ENCODE measurements at regions not wholly inside any gene's neighbourhood (a gene's known extent, or its start where the extent isn't known, plus 50 kb on each side); places are given as distances from the start of the nearest gene placed in this dataset.

DNA sequence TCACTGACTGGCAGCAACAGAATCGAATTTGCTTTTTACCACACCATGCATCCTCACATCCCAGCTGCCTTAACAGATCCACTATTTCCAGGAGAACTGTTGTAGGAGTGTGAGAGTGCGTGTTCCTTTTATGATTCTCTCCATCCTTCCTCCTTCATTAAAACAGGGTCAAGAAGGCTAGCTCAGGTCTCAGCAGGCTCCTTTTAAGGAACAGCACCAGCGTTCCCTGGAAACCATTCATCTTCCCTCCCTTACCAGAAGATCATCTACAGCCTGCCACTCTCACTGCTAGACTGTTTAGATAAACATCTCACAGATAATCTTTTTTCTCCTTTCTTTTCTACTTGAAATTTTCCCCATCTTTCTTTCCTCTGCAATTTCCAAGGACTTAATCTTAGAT, 1531.9 kb upstream of the CDH8 start:
- ATAC-seq (ENCODE audit: low read depth) = no peak
- DNase-seq = no peak
- no peak overlapping the region for H3K27ac Mint-ChIP-seq
- H3K9me3 Mint-ChIP-seq = peaks cover 9% of the 10 kb centered on the region
- no peaks in the 10 kb centered on the region for H3K4me1 Mint-ChIP-seq
- no peaks in the 10 kb centered on the region for H3K36me3 Mint-ChIP-seq
- H3K4me3 Mint-ChIP-seq = no peak overlapping the region
- POLR2A ChIA-PET = no interaction called here
- no peaks in the 10 kb centered on the region for H3K27me3 Mint-ChIP-seq

DNA sequence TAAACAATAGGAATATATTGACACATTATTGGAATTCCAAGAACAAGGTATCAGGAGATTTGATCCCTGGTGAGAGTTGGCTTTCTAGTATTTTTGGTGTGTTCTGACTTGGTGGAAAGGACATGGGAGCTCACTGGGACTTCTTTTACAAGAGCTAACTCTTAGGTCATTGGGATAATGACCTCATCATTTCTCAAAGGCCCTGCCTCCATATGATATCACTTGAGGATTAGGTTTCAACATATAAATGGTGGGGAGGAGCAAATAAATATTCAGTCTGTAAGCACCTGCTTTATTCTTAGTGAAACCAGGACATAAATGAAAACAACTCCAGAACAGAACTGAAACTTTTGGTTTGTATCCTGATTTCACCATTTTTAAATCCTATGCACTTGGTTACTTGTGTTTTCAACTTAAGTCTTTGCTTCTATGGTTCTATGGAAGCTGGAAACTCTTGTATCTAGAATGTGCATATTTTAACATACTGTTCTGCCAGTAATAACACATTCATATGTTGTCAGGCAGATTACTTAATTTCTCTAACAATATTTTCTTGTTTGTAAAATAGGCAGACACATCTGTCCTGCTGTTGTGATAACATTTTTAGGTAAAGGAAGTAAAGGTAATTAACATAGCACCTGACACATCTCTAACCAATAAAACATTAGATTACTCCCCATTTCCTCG, 1527.7 kb upstream of the CDH8 start:
- POLR2A ChIA-PET = no interaction called here
- no peak for DNase-seq
- no peak overlapping the region for H3K27ac Mint-ChIP-seq
- H3K4me1 Mint-ChIP-seq = no peaks in the 10 kb centered on the region
- peaks cover 12% of the 10 kb centered on the region for H3K9me3 Mint-ChIP-seq
- ATAC-seq (ENCODE audit: low read depth) = no peak
- H3K4me3 Mint-ChIP-seq = no peak overlapping the region
- H3K27me3 Mint-ChIP-seq = no peaks in the 10 kb centered on the region
- H3K36me3 Mint-ChIP-seq = no peaks in the 10 kb centered on the region

DNA sequence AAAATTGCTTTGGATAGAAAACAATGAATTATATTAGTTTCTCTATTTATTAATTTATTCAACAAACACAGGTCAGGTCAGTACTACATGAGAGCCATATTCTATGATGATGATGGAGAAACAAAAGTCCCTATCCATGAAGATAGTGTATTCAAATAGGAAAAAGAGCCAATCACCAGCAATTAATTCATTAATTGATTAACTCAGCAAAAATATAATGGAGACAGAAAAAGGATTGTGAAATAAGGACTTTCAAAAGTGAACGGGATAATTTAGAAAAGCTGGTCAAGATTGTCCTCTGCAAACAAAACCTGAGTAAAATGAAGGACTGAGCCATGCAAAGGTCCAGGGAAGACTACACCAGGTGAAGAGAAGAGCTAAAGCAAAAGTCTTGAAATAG, 1517.7 kb upstream of the CDH8 start:
- Mint-ChIP-seq H3K27ac (no peak overlapping the region), H3K4me3 (no peak overlapping the region), H3K4me1 (no peaks in the 10 kb centered on the region), H3K36me3 (no peaks in the 10 kb centered on the region), H3K9me3 (peaks cover 6% of the 10 kb centered on the region), H3K27me3 (no peaks in the 10 kb centered on the region)
- DNase-seq (no peak), ATAC-seq (ENCODE audit: low read depth) (no peak)
- POLR2A ChIA-PET = no interaction called here

DNA sequence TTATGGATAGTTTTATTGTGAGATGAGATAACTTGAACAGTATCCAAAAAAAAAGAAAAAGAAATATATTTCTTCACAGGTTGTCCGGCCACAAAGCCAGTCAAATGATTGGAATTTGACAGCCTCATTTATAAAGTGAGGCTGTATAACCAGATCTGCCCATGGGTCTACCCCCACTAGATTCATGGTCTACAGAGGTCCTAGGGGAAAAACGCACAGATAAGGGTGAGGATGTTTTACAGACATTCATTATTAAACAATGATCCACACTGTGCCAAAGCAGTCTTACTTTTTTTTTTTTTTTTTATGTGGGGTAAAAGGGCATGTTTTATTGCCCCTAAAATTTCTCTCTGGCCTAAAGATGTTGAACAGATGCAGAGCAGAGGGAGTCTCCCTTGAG, 1503.0 kb upstream of the CDH8 start:
- POLR2A ChIA-PET = no interaction called here
- DNase-seq (no peak), ATAC-seq (ENCODE audit: low read depth) (no peak)
- no peaks in the 10 kb centered on the region for H3K9me3 Mint-ChIP-seq
- H3K27me3 Mint-ChIP-seq = no peaks in the 10 kb centered on the region
- no peak overlapping the region for H3K27ac Mint-ChIP-seq
- no peak overlapping the region for H3K4me3 Mint-ChIP-seq
- H3K36me3 Mint-ChIP-seq = no peaks in the 10 kb centered on the region
- no peaks in the 10 kb centered on the region for H3K4me1 Mint-ChIP-seq

DNA sequence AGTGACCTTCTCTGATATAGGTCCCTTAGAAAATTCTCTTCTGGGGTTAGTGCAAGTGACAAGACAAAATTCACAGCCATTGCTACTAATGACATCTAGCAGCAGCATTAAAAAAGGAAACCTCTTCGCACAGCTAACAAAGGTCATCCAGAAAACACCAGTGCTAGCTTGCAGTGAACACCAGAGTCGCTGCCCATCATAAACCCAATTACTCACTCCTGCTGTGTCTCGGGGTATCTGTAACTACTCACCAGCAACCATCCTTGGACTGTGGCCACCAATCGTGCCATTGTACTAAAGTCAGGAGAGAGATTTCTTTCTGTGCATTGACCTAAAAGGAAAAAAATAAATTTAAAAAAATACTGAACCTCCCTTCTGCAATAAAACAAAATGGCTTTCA, 1494.7 kb upstream of the CDH8 start:
- Mint-ChIP-seq H3K36me3 (no peaks in the 10 kb centered on the region), H3K27ac (no peak overlapping the region), H3K27me3 (no peaks in the 10 kb centered on the region), H3K4me1 (no peaks in the 10 kb centered on the region), H3K4me3 (no peak overlapping the region), H3K9me3 (peaks cover 13% of the 10 kb centered on the region)
- no peak for DNase-seq
- ATAC-seq (ENCODE audit: low read depth) = no peak
- POLR2A ChIA-PET = no interaction called here

DNA sequence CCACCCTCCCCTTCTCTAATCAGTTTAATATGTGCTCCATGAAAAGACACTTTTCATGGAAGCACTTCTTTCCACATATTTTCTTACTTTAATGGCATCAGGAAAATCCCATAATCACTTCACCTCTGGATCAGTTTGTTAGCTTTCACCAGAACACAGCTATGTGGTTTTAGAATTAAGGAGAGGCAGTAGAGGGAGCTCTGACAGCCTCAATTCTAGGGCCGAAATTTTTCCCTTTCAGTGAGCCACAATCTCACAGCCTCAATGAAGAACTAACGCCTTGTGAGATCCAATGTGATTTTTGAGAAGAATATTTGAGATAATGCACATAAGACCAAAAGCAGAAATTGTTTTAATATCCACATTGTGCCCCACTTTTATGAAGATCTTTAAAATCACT, 1494.0 kb upstream of the CDH8 start:
- Mint-ChIP-seq H3K27me3 (no peaks in the 10 kb centered on the region), H3K9me3 (peaks cover 13% of the 10 kb centered on the region), H3K36me3 (no peaks in the 10 kb centered on the region), H3K4me3 (no peak overlapping the region), H3K4me1 (no peaks in the 10 kb centered on the region), H3K27ac (no peak overlapping the region)
- DNase-seq = no peak
- ATAC-seq (ENCODE audit: low read depth) = no peak
- POLR2A ChIA-PET = no interaction called here

DNA sequence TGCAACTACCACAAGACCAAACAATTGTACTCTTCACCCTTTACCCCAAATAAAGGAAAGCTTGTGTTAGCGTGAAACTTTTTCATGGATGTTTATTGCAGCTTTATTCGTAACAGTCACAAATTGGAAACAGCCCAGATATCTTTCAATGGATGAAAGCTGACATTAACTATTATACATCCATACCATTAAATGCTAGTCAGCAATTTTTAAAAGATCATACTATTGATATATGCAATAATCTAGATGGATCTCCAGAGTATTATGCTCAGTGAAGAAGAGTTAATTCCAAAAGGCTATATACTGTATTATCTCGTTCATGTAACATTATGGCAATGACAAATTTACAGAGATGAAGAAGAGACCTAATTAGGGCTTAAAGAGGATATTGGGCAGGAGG, 1491.2 kb upstream of the CDH8 start:
- POLR2A ChIA-PET = no interaction called here
- H3K27me3 Mint-ChIP-seq = no peaks in the 10 kb centered on the region
- H3K27ac Mint-ChIP-seq = no peak overlapping the region
- no peak for ATAC-seq (ENCODE audit: low read depth)
- H3K4me3 Mint-ChIP-seq = no peak overlapping the region
- H3K4me1 Mint-ChIP-seq = no peaks in the 10 kb centered on the region
- no peaks in the 10 kb centered on the region for H3K36me3 Mint-ChIP-seq
- DNase-seq = no peak
- H3K9me3 Mint-ChIP-seq = peaks cover 13% of the 10 kb centered on the region

DNA sequence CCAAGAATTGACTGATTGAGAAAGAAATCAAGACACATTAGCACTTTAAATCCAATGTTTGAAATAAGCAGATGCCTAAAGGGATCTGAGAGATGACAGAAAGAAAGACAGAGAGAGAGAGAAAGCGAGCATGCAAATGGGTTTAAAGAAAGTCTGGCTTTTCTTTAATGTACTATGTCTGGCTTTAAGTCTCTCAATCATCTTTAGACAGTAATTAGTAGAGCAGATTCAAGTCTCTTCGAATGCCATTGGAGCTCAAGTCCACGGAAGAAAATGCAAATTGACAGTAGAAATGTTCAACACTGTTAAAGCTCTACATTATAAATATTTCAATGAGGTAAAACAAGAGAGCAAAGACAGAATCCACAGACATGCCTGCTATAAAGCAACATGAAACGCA, 1480.2 kb upstream of the CDH8 start:
- Mint-ChIP-seq H3K4me1 (no peaks in the 10 kb centered on the region), H3K9me3 (peaks cover 2% of the 10 kb centered on the region), H3K27ac (no peak overlapping the region), H3K4me3 (no peak overlapping the region), H3K27me3 (no peaks in the 10 kb centered on the region), H3K36me3 (no peaks in the 10 kb centered on the region)
- DNase-seq (no peak), ATAC-seq (ENCODE audit: low read depth) (no peak)
- POLR2A ChIA-PET = no interaction called here

DNA sequence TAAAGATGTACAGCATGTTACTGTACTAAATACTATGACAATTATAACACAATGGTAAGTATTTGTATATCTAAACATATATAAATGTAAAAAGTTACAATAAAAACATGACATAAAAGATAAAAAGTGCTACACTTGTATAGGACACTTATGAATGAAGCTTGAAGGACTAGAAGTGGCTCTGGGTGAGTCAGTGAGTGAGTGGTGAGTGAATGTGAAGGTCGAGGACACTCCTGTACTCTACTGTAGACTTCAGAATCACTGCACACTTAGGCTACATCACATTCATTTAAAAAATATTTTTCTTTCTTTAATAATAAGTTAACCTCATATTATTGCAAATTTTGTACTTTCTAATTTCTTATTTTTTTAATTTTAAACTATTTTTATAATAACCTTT, 1476.7 kb upstream of the CDH8 start:
- Mint-ChIP-seq H3K27ac (no peak overlapping the region), H3K27me3 (no peaks in the 10 kb centered on the region), H3K36me3 (no peaks in the 10 kb centered on the region), H3K4me1 (no peaks in the 10 kb centered on the region), H3K9me3 (peaks cover 6% of the 10 kb centered on the region), H3K4me3 (no peak overlapping the region)
- DNase-seq (no peak), ATAC-seq (ENCODE audit: low read depth) (no peak)
- POLR2A ChIA-PET = no interaction called here

DNA sequence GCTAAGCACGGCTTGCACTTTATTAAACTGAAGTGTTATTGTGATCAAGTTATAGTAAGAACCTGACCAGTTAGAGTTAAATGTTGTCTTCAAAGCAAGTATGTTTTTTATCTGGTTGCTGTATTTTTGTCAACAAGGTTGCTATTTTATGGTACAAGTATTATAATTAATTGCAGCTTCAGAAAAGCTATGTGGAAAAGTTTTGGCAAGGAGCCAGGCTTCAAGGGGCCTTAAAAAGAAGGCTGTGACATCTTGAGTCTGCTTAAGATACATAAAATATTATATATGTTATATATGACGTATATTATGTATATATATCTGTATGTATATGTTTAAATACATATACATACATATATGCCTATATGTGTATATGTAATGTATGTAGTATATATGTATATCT, 1461.2 kb upstream of the CDH8 start:
- H3K36me3 Mint-ChIP-seq = no peaks in the 10 kb centered on the region
- ATAC-seq (ENCODE audit: low read depth) = no peak
- H3K9me3 Mint-ChIP-seq = peaks cover 2% of the 10 kb centered on the region
- H3K27me3 Mint-ChIP-seq = no peaks in the 10 kb centered on the region
- no peak overlapping the region for H3K27ac Mint-ChIP-seq
- no peak overlapping the region for H3K4me3 Mint-ChIP-seq
- H3K4me1 Mint-ChIP-seq = no peaks in the 10 kb centered on the region
- no peak for DNase-seq
- POLR2A ChIA-PET = no interaction called here

DNA sequence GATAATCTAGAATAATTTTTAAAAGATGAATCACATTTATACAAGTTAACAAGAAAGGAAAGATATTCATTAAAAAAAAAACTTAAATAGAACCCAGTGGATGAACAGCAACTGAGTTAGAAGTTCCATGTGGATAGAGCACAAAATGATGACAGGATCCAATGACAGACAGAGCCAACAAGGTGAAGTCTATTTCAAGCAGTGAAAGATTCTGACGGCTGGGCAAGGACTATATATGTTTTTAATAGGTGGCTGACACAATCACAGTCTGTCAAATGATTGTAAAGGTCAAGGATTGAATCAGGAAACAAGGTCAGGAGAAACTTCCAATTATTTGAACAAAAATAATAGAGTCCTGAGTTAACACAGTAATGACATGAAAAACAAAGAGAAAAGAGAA, 1460.0 kb upstream of the CDH8 start:
- no peaks in the 10 kb centered on the region for H3K36me3 Mint-ChIP-seq
- no peak overlapping the region for H3K27ac Mint-ChIP-seq
- no peak overlapping the region for H3K4me3 Mint-ChIP-seq
- no peaks in the 10 kb centered on the region for H3K27me3 Mint-ChIP-seq
- ATAC-seq (ENCODE audit: low read depth) (no peak), DNase-seq (no peak)
- POLR2A ChIA-PET = interaction anchor here (0.7 kb wide), 1 partner anchor 102 kb away, joined by 3 read pairs; no protein-coding TSS in a partner anchor
- H3K9me3 Mint-ChIP-seq = peaks cover under 1% of the 10 kb centered on the region
- H3K4me1 Mint-ChIP-seq = no peaks in the 10 kb centered on the region

DNA sequence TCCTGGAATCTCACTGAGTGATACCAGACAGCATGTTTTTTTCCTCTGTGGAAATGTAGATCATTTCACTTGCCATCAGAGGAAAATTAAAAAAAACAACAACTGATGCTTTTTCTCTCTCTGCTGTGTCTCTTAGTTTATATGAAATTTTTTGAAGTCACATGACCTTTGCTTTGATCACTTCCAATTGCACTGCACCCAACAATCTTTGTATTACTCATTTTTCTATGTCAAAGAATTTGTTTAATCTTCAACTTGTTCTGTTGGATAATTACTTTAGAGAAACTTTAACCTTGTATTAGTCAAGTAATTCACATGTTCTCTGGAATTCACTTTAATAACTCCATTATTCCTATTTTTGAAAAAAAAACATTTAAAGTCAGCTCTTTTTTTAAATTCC, 1452.7 kb upstream of the CDH8 start:
- no peaks in the 10 kb centered on the region for H3K27me3 Mint-ChIP-seq
- DNase-seq (no peak), ATAC-seq (ENCODE audit: low read depth) (no peak)
- H3K27ac Mint-ChIP-seq = no peak overlapping the region
- H3K9me3 Mint-ChIP-seq = peaks cover 6% of the 10 kb centered on the region
- H3K4me1 Mint-ChIP-seq = no peaks in the 10 kb centered on the region
- no peaks in the 10 kb centered on the region for H3K36me3 Mint-ChIP-seq
- POLR2A ChIA-PET = no interaction called here
- H3K4me3 Mint-ChIP-seq = no peak overlapping the region

DNA sequence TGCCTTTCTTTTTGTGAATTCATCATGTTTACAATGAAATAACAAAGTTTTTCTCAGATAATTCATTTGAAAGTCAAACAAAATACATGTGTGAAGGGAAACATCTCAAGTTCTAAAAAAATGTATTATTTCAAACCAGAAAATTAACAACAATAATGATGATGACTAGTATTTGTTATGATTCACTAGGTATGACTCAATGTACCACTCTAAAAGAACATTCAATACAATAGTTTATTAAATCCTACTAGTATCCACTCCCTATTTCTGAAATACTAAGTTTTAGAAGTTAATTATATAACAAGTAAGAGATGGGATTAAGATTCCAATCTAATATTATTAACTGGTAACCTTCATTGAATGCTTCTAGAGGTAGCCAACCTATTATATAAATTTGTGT, 1444.8 kb upstream of the CDH8 start:
- DNase-seq (no peak), ATAC-seq (ENCODE audit: low read depth) (no peak)
- H3K4me1 Mint-ChIP-seq = no peaks in the 10 kb centered on the region
- no peaks in the 10 kb centered on the region for H3K36me3 Mint-ChIP-seq
- H3K9me3 Mint-ChIP-seq = peaks cover 4% of the 10 kb centered on the region
- no peak overlapping the region for H3K27ac Mint-ChIP-seq
- POLR2A ChIA-PET = no interaction called here
- H3K27me3 Mint-ChIP-seq = no peaks in the 10 kb centered on the region
- H3K4me3 Mint-ChIP-seq = no peak overlapping the region

DNA sequence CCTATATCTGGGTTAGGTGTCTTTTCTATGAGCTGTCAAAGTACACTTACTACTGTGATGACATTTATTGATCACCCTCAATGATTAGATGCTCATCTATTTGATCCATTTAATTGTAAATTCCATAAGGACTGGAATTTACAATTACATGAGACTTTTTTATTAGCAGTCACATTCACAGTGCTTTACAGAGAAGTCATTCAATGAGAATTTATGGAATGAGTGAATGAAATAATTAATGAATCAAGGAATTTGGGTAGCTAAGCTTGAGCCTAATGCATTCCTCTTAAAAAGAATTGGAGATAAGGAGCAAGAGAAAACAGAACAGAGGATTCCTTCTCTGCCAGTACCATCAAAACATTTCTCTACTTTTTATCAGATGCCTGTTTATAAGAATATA, 1437.5 kb upstream of the CDH8 start:
- H3K36me3 Mint-ChIP-seq = no peaks in the 10 kb centered on the region
- H3K27me3 Mint-ChIP-seq = no peaks in the 10 kb centered on the region
- H3K9me3 Mint-ChIP-seq = peaks cover 10% of the 10 kb centered on the region
- H3K4me1 Mint-ChIP-seq = no peaks in the 10 kb centered on the region
- H3K27ac Mint-ChIP-seq = no peak overlapping the region
- ATAC-seq (ENCODE audit: low read depth) (no peak), DNase-seq (no peak)
- H3K4me3 Mint-ChIP-seq = no peak overlapping the region
- POLR2A ChIA-PET = no interaction called here

DNA sequence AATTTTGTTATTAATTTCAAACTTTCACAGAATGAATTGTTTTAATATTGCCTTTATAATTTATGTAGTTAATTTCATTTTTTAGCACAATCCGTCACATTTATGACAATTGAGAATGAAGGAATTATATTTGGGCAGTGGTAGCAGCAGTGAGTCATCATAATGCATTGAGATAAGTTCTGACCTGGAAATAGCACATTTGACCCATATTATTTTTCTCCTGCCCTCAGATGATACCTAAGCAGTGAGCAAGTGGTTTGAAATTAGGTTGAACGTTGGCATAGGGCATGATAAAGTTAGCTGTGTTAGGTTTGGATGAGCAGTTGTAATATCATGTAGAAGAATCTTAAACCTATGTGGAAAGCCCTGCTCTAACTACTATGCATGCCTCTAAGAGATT, 1431.3 kb upstream of the CDH8 start:
- no peaks in the 10 kb centered on the region for H3K4me1 Mint-ChIP-seq
- H3K36me3 Mint-ChIP-seq = no peaks in the 10 kb centered on the region
- no peak overlapping the region for H3K4me3 Mint-ChIP-seq
- no peak for DNase-seq
- POLR2A ChIA-PET = no interaction called here
- ATAC-seq (ENCODE audit: low read depth) = no peak
- H3K9me3 Mint-ChIP-seq = peaks cover 3% of the 10 kb centered on the region
- no peak overlapping the region for H3K27ac Mint-ChIP-seq
- H3K27me3 Mint-ChIP-seq = no peaks in the 10 kb centered on the region
